ENCODE measurements at regions not wholly inside any gene's neighbourhood (a gene's known extent, or its start where the extent isn't known, plus 50 kb on each side); places are given as distances from the start of the nearest gene placed in this dataset.
A peak's percentile ranks its signal among the peaks of the same experiment; 100 is the strongest.

DNA sequence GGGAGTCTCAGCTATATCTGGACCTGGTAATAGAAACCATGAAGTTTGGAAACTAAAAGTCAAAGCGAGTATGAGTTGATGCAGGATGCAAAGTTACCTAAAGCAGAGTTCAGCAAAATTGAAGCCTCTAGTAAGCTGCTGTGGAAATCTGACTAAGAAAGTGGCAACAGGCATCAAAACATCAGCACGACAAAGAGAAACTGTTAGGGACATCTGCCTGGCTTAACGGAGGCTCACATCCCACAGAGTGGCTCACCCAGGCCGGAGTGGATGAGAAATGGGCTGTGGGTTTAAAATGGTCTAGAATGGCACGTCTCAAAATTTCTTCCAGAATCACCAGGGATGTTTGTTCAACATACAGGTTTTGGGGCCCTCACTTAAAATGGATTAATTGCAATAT lies 164.1 kb upstream of the NPY start:
- no peak overlapping the region for H3K4me2 ChIP-seq
- no peak for TF ChIP-seq Cebpa-rat (IDR thresholded peaks at IDR 0.05)

DNA sequence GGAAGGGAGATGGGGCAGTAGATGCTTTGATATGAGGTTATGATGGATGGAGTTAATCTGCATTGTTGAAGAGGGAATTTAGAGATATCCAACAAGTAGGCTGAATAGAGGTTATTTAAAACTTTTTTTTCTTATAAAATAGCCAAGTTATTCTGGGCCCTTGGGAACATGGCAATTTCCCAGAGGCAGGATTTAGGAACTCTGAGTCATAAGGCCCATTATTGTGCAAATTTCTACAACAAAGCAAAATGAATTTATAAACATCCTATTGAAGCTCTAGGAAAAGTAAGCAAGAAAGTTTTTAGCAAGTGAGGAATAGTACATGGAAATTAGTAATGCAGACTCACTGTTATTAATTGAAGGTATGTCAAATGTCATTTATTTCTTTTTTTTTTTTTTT lies 160.9 kb upstream of the NPY start:
- no peak overlapping the region for H3K4me3 ChIP-seq
- H3K27ac ChIP-seq, result no peak overlapping the region
- H3K4me1 ChIP-seq, result peaks cover 0 to 11% (median 8%) of the 10 kb centered on the region in 10 experiments; a peak in 10 of 20 replicates
- H3K9me3 ChIP-seq (replicated peaks in 1 of 11), result no peaks in the 10 kb centered on the region
- H3K4me2 ChIP-seq, result no peak overlapping the region
- H3K9ac ChIP-seq, result no peak overlapping the region
- H4K20me1 ChIP-seq, result no peaks in the 10 kb centered on the region
- no peak for TF ChIP-seq Cebpa-rat (IDR thresholded peaks at IDR 0.05)
- H3K36me3 ChIP-seq, result no peaks in the 10 kb centered on the region
- H3K27me3 ChIP-seq, result no peaks in the 10 kb centered on the region

More for the DNA sequence above, 164.1 kb upstream of the NPY start:
- H3K27me3 ChIP-seq, result no peaks in the 10 kb centered on the region
- H4K20me1 ChIP-seq, result no peaks in the 10 kb centered on the region
- H3K9me3 ChIP-seq (replicated peaks in 1 of 11), result no peaks in the 10 kb centered on the region
- no peaks in the 10 kb centered on the region for H3K36me3 ChIP-seq
- H3K4me1 ChIP-seq, result peaks cover 0 to 13% (median 8%) of the 10 kb centered on the region in 10 experiments; a peak in 10 of 20 replicates
- H3K9ac ChIP-seq, result no peak overlapping the region
- H3K27ac ChIP-seq, result no peak overlapping the region
- H3K4me3 ChIP-seq, result no peak overlapping the region

DNA sequence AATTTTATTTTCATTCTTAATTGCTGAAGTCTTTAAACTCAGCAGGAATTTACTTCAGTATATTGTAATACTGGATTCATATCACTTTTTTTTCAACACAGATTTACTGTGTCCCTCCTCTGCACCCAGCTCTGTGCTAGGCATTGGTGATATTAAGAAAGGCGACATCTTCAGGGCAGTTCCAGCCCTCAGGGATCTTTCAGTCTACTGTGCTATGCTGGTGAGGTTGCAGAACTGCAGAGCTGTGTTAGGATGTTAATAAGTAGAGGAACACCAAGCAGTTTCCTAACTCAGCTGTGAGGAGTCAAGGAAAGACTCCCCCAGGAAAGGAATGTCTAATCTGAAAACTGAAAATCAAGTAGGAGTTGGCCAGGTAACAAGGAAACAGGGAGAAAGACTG lies 158.2 kb upstream of the NPY start:
- Histone ChIP-seq H3K27me3 (no peaks in the 10 kb centered on the region), H3K9ac (no peak overlapping the region), H3K4me2 (no peak overlapping the region), H3K36me3 (no peaks in the 10 kb centered on the region), H3K27ac (no peak overlapping the region), H4K20me1 (no peaks in the 10 kb centered on the region), H3K4me3 (no peak overlapping the region), H3K4me1 (peaks cover 0 to 5% (median 3%) of the 10 kb centered on the region in 10 experiments; a peak in 9 of 20 replicates), H3K9me3 (replicated peaks in 1 of 11) (no peaks in the 10 kb centered on the region)
- TF ChIP-seq Cebpa-rat (IDR thresholded peaks at IDR 0.05), result no peak

DNA sequence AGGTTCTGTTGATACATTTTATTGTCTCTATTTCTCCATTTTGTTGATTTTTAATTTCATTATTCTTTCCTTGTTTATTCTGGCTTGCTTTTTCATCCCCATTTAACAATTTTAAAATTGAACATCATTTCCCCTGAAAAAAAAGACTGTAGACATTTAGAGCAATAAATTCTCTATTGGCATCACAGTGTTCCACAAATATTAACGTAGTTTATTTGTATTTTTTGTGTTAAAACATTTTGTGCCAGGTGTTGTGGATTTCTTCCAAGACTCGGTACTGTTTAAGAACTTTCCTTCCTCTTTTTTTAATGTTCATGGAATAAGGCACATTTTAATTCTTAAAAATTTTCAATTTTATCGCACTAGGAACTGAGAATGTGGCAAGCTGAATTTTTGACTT lies 156.1 kb upstream of the NPY start:
- H3K27me3 ChIP-seq, result no peaks in the 10 kb centered on the region
- H3K36me3 ChIP-seq, result no peaks in the 10 kb centered on the region
- TF ChIP-seq Cebpa-rat (IDR thresholded peaks at IDR 0.05), result no peak
- H3K4me1 ChIP-seq, result peaks cover 0 to 5% (median 2%) of the 10 kb centered on the region in 10 experiments; a peak in 12 of 20 replicates
- 0 out of 22 replicates have a peak, but pooled peaks cover 0 to 4% (median 0%) of the 10 kb centered on the region in 11 experiments for H3K9me3 ChIP-seq (replicated peaks in 1 of 11)
- no peak overlapping the region for H3K27ac ChIP-seq
- H3K9ac ChIP-seq, result no peak overlapping the region
- no peak overlapping the region for H3K4me2 ChIP-seq
- no peaks in the 10 kb centered on the region for H4K20me1 ChIP-seq
- no peak overlapping the region for H3K4me3 ChIP-seq

DNA sequence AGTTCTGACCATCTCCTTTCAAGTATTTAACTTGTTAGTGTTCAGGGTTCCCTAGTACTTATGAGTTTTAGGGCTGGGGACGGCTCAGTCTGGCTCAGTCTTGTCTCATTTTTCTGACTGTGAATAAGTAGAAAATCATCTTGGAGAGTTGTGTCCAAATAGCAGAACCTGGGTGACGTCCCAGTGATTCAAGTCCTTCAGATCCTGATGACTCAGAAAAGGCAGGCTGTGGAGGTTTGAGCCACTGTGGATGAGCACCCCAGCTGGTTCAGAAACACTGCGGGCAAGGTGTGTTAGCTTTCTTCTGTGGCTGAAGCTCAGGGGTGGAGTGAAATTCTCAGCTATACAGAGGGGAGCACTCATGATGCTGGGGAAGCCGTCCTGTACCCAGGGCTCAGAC lies 154.4 kb upstream of the NPY start:
- peaks cover 15 to 22% (median 18%) of the 10 kb centered on the region in 10 experiments for H3K4me1 ChIP-seq
- no peaks in the 10 kb centered on the region for H3K36me3 ChIP-seq
- H3K4me3 ChIP-seq, result no peak overlapping the region
- H3K9ac ChIP-seq, result no peak overlapping the region
- no peaks in the 10 kb centered on the region for H4K20me1 ChIP-seq
- peaks cover 0 to 8% (median 0%) of the 10 kb centered on the region in 11 experiments; a peak in 1 of 22 replicates for H3K9me3 ChIP-seq (replicated peaks in 1 of 11)
- H3K4me2 ChIP-seq, result no peak overlapping the region
- H3K27me3 ChIP-seq, result no peaks in the 10 kb centered on the region
- TF ChIP-seq Cebpa-rat (IDR thresholded peaks at IDR 0.05), result no peak
- no peak overlapping the region for H3K27ac ChIP-seq

DNA sequence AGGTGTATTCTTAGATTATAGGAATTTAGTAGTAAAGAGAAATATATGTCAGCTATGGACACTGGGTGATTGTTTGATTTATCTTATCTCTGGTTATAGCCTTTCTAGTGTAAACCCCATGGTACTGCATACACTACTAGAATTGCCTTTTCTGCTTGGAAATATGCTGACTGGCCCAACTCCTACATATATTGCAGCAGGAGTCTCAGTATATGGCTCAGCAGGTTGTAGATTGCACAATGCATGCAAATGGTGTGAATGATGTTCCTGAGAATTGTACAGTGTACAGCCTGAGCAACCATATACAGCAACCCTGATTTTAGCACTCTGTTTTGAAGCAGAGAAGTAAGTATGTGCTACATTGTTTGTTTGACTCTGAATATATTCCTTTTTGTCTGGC lies 153.4 kb upstream of the NPY start:
- peaks cover 22 to 32% (median 27%) of the 10 kb centered on the region in 10 experiments for H3K4me1 ChIP-seq
- H4K20me1 ChIP-seq, result no peaks in the 10 kb centered on the region
- H3K27me3 ChIP-seq, result no peaks in the 10 kb centered on the region
- H3K4me3 ChIP-seq, result no peak overlapping the region
- no peaks in the 10 kb centered on the region for H3K36me3 ChIP-seq
- no peak; a peak in 1 of 22 replicates for TF ChIP-seq Cebpa-rat (IDR thresholded peaks at IDR 0.05)
- H3K9ac ChIP-seq, result no peak overlapping the region
- peak overlapping the region in 1 of 11 experiments; percentile 8; a peak in 1 of 22 replicates for H3K4me2 ChIP-seq
- no peak overlapping the region for H3K27ac ChIP-seq
- peaks cover 0 to 13% (median 0%) of the 10 kb centered on the region in 11 experiments; a peak in 1 of 22 replicates for H3K9me3 ChIP-seq (replicated peaks in 1 of 11)

- H3K36me3 ChIP-seq, result no peaks in the 10 kb centered on the region
- H3K4me3 ChIP-seq, result no peak overlapping the region; a peak in 1 of 20 replicates
- H3K9ac ChIP-seq, result no peak overlapping the region
Observed at GRCh38 chr7:24133691-24134090, 150.3 kb upstream of the NPY start.

GRCh38 chr7:24134535-24134934 lies 149.5 kb upstream of the NPY start:
- H3K27ac ChIP-seq, result peak overlapping the region in 1 of 11 experiments; percentile 19; a peak in 1 of 22 replicates
- H3K36me3 ChIP-seq, result no peaks in the 10 kb centered on the region
- no peak for TF ChIP-seq Cebpa-rat (IDR thresholded peaks at IDR 0.05)
- H3K4me1 ChIP-seq, result peaks cover 30 to 53% (median 40%) of the 10 kb centered on the region in 10 experiments
- H3K4me3 ChIP-seq, result no peak overlapping the region
- peaks cover 0 to 13% (median 0%) of the 10 kb centered on the region in 11 experiments; a peak in 1 of 22 replicates for H3K9me3 ChIP-seq (replicated peaks in 1 of 11)
- H3K27me3 ChIP-seq, result no peaks in the 10 kb centered on the region
- H3K9ac ChIP-seq, result no peak overlapping the region
- H4K20me1 ChIP-seq, result no peaks in the 10 kb centered on the region
- H3K4me2 ChIP-seq, result peak overlapping the region in 7 of 11 experiments; percentile 46 to 79 (median 73); a peak in 13 of 22 replicates

More at GRCh38 chr7:24133691-24134090, 150.3 kb upstream of the NPY start:
- Histone ChIP-seq H3K27me3 (no peaks in the 10 kb centered on the region), H4K20me1 (no peaks in the 10 kb centered on the region), H3K27ac (peak overlapping the region in 6 of 11 experiments; percentile 11 to 42 (median 24); a peak in 8 of 22 replicates), H3K4me2 (peak overlapping the region; percentile 44 to 79 (median 66)), H3K4me1 (peaks cover 24 to 44% (median 32%) of the 10 kb centered on the region in 10 experiments), H3K9me3 (replicated peaks in 1 of 11) (peaks cover 0 to 13% (median 0%) of the 10 kb centered on the region in 11 experiments; a peak in 1 of 22 replicates)
- TF ChIP-seq Cebpa-rat (IDR thresholded peaks at IDR 0.05), result no peak

GRCh38 chr7:24135003-24135817 lies 148.8 kb upstream of the NPY start:
- H3K4me1 ChIP-seq, result peaks cover 30 to 57% (median 42%) of the 10 kb centered on the region in 10 experiments
- H3K36me3 ChIP-seq, result no peaks in the 10 kb centered on the region
- H3K9me3 ChIP-seq (replicated peaks in 1 of 11), result peaks cover 0 to 13% (median 0%) of the 10 kb centered on the region in 11 experiments; a peak in 1 of 22 replicates
- TF ChIP-seq Cebpa-rat (IDR thresholded peaks at IDR 0.05), result no peak
- H3K4me3 ChIP-seq, result no peak overlapping the region
- peak overlapping the region in 2 of 11 experiments; percentile 12 to 19; a peak in 2 of 22 replicates for H3K27ac ChIP-seq
- peak overlapping the region; percentile 23 to 79 (median 60); a peak in 21 of 22 replicates for H3K4me2 ChIP-seq
- H3K27me3 ChIP-seq, result no peaks in the 10 kb centered on the region
- H4K20me1 ChIP-seq, result no peaks in the 10 kb centered on the region
- H3K9ac ChIP-seq, result no peak overlapping the region

Measured in BLaER1 treated with 17β-estradiol and CSF1 and Interleukin-3, amounts not matched to agents 10 nM and 100 nM (cell line).